ENCODE measurements at regions not wholly inside any gene's neighbourhood (a gene's known extent, or its start where the extent isn't known, plus 50 kb on each side); places are given as distances from the start of the nearest gene placed in this dataset.

- no peak for TF ChIP-seq POLR2A (IDR thresholded peaks at IDR 0.05; ENCODE audit: low read depth, low read length)
- no peak for TF ChIP-seq SPI1 (IDR thresholded peaks at IDR 0.05; ENCODE audit: low read depth, low read length)
- TF ChIP-seq POLR2AphosphoS5 (IDR thresholded peaks at IDR 0.05; ENCODE audit: low read depth, low read length) = no peak
Measured at GRCh38 chr10:55242544-55242943, 441.5 kb upstream of the PCDH15 start.
